GM12892 (cell line): ENCODE measurements at regions not wholly inside any gene's neighbourhood (a gene's known extent, or its start where the extent isn't known, plus 50 kb on each side); places are given as distances from the start of the nearest gene placed in this dataset.
"Not testable (repeated sequence)": the region's sequence is repeated elsewhere in the genome, so short reads cannot be mapped to it uniquely, and the experiment has no call there.

Source experiments
- DNase-seq: peaks from one replicate; pipeline ENCODE4 v3.0.0; 2011; ENCODE audit not compliant: insufficient read length
- FAIRE-seq: peaks from 2 replicates; lab custom pipeline; 2011; peaks lifted over from hg19 to GRCh38; lab: Jason Lieb, UNC
- POLR2A ChIP-seq: IDR thresholded peaks from 2 replicates; pipeline ENCODE4 v1.6.1; 2011; ENCODE audit warnings: low read depth, low read length, control low read depth
- POLR2AphosphoS5 ChIP-seq: IDR thresholded peaks from 2 replicates; pipeline ENCODE4 v1.6.1; 2011; ENCODE audit warnings: low read depth, low read length, control low read depth
- TAF1 ChIP-seq: IDR thresholded peaks from 2 replicates; pipeline ENCODE4 v1.6.1; 2011; ENCODE audit warnings: low read depth, mild to moderate bottlenecking, control low read depth, low read length, borderline replicate concordance

GRCh38 chr18:22828171-22828570 is 105.0 kb upstream of the RBBP8 start:
- TF ChIP-seq TAF1 (no peak), POLR2AphosphoS5 (no peak), POLR2A (no peak)
- FAIRE-seq (no peak), DNase-seq (no peak)

GRCh38 chr18:22828583-22828982 is 104.5 kb upstream of the RBBP8 start:
- FAIRE-seq, DNase-seq: not testable (repeated sequence)

- FAIRE-seq (no peak), DNase-seq (no peak)
These were observed 103.3 kb upstream of the RBBP8 start for GRCh38 chr18:22829781-22830180.

GRCh38 chr18:22830511-22830910 is 102.6 kb upstream of the RBBP8 start:
- no peak for DNase-seq
- no peak for FAIRE-seq
- TF ChIP-seq POLR2A = no peak
- TF ChIP-seq POLR2AphosphoS5 = no peak
- no peak for TF ChIP-seq TAF1

More at GRCh38 chr18:22829781-22830180, 103.3 kb upstream of the RBBP8 start:
- TF ChIP-seq TAF1 = no peak
- TF ChIP-seq POLR2A = no peak
- TF ChIP-seq POLR2AphosphoS5 = no peak

DNA sequence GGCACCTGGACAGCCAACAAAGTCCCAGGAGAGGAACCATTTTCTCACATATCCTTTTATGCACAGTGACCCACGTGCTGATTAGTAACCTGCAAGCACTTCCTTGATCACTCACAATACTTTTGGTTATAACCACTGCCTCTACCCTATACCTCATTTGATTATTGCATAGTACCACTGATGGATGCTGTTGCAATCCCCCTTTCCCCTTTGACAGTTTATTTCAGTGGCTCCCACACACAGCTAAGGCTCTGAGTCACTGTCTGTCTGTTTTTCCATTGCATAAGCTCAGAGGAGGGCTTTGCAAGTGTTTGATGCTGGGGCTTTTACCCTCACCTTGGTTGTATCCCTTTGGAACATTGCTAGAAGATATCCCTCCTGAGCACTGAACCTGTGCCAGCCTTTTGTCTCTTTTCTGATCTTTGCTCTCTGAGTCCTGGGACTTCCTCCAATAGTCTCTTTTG is 101.7 kb upstream of the RBBP8 start:
- no peak for FAIRE-seq
- no peak for DNase-seq
- TF ChIP-seq POLR2AphosphoS5 (no peak), POLR2A (no peak), TAF1 (no peak)

GRCh38 chr18:22836932-22837331 is 96.2 kb upstream of the RBBP8 start:
- no peak for DNase-seq
- no peak for TF ChIP-seq POLR2A
- no peak for TF ChIP-seq POLR2AphosphoS5
- no peak for TF ChIP-seq TAF1
- FAIRE-seq = no peak

- DNase-seq = no peak
- no peak for FAIRE-seq
- no peak for TF ChIP-seq POLR2A
- TF ChIP-seq POLR2AphosphoS5 = no peak
- no peak for TF ChIP-seq TAF1
These were observed 94.9 kb upstream of the RBBP8 start for GRCh38 chr18:22838221-22838620.

DNA sequence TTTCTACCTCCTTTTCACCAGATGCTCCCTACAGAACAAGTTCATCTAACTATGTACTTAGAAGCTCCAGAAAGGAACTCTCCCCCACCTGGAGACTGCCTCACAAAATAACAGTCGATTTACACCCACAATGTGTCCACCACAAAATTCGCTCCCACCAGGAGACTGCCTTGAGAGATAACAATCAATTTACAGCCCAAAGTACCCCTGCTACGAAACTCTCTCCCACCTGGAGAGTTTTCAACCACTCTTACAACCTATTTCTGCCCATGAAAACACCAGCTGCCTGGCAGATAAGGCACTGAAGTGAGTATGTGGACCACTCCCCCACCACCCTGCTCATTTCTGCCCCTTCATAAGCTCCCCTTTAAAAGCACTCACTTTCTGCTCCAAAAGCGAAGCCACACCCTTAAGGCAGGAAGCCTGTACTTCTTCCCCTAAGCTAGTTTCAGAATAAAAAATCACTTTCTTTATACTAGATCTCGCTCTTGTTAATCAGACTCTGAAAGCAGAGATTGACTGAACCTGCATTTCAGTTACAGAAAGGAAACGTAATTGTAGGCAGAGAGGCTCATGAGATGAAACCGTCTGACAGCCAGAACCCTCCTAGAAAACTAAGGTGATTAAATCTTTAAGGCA is 94.4 kb upstream of the RBBP8 start:
- DNase-seq (no peak), FAIRE-seq (peak; percentile 78)
- TF ChIP-seq POLR2AphosphoS5 = no peak

GRCh38 chr18:22839340-22839821 is 93.7 kb upstream of the RBBP8 start:
- DNase-seq (no peak), FAIRE-seq (no peak)
- no peak for TF ChIP-seq POLR2AphosphoS5
- no peak for TF ChIP-seq POLR2A

GRCh38 chr18:22840606-22841144 is 92.5 kb upstream of the RBBP8 start:
- DNase-seq (no peak), FAIRE-seq (no peak)

DNA sequence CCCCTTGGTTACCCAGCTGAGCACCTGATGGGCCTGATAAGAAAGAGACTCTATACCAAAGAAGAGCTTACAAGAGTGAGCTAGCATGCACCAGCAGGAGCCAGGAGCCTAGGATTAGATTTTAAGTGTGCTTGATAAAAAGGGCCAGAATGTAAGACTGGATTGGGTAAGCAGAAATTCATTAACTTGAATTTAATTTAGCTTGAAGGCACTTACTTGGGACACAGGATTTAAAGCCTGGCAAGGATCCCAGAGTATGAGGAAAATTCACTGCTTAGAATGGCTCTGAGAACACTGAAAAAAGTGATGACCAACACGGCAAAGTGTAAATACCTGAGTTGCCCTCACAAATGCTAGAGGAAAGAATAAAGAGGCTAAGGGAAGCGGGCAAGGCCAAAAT is 91.3 kb upstream of the RBBP8 start:
- TF ChIP-seq TAF1 (no peak), POLR2A (no peak), POLR2AphosphoS5 (no peak)
- DNase-seq = no peak
- FAIRE-seq = no peak

More at GRCh38 chr18:22840606-22841144, 92.5 kb upstream of the RBBP8 start:
- TF ChIP-seq TAF1 (no peak), POLR2AphosphoS5 (no peak), POLR2A (no peak)

GRCh38 chr18:22844190-22844589 is 88.9 kb upstream of the RBBP8 start:
- TF ChIP-seq TAF1 (no peak), POLR2AphosphoS5 (no peak), POLR2A (no peak)
- DNase-seq (no peak), FAIRE-seq (no peak)

DNA sequence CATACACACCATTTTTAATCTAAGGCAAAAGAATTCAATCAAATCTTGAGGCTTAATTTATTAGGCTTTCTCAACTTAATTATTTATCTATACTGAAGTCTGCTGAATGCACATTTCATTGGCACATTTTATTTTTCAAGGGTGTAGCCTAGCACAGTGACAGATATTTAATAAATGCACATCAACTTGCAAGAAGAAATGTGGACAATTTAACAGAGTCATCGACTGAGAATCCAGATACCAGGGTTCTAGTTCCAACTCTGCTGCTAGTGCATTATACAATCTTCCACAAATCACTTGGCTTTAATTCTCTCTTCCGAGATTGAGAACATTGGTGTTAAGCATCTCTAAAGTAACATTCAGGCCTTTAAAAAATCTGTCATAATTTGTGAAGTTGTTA is 88.5 kb upstream of the RBBP8 start:
- TF ChIP-seq POLR2A (no peak), TAF1 (no peak), POLR2AphosphoS5 (no peak)
- FAIRE-seq = no peak
- no peak for DNase-seq
